Skin of body (tissue), 1 donor: ENCODE measurements at regions not wholly inside any gene's neighbourhood (a gene's known extent, or its start where the extent isn't known, plus 50 kb on each side); places are given as distances from the start of the nearest gene placed in this dataset.

Source experiments
- DNase-seq: peaks from one replicate; lab custom pipeline; 2025; lab: John Stamatoyannopoulos, UW

DNA sequence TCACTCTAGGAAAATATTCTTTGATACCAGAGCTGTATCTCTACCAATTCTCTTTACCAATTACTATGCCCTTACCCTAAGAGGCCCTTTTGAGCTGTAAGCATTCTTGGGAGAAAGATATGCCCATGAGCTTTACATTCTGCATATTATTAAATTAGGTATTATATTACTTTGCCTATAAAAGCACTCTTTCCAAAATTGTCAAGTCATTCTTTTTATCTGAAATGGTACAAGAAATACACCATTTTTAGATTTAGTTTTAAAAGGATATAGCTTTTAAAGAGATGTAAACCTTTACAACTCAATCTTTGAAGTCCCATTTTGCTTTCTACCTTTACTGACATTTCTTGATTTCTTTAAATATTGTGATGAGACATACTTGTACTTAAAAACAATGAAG, 343.5 kb downstream of the C12orf50 start:
- no peak for DNase-seq

- peak; percentile 32 for DNase-seq
These were observed 349.9 kb downstream of the C12orf50 start for GRCh38 chr12:87679251-87679650.

DNA sequence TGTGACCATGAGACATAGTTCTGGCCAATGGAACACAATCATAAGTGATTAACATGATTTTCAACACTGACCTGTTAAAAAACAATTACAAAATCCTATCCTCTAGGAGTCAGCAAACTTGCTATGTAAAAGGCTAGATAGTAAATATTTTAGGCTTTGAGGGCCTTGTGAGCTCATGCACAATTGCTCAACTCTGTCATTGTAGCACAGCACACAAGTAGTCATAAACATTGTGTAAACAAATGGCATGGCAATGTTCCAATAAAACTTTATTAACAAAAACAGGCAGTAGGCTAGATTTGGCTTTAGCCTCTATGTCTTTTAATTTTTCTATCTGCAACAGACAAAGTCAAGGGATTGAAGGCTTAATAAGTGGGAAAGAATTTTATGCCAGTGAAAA, 350.7 kb downstream of the C12orf50 start:
- no peak for DNase-seq

DNA sequence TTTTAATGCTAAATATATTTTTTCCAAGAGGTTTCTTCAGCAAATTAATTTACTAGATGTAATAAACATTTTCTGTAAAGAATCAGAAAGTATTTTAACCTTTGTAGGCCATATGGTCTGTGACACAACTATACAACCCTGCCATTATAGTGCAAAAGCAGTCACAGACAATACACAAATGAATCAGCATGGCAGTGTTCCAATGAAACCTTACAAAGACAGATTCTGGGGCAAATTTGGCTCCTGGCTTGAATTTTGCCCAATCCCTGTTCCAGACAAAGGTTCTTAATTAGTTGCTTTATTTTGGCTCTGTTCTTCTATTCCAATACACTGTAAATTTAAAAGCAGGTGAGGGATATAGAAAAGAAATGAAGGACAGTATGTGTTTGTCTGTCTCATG, 352.5 kb downstream of the C12orf50 start:
- DNase-seq = no peak

GRCh38 chr12:87671757-87672156, 357.4 kb downstream of the C12orf50 start:
- no peak for DNase-seq

DNA sequence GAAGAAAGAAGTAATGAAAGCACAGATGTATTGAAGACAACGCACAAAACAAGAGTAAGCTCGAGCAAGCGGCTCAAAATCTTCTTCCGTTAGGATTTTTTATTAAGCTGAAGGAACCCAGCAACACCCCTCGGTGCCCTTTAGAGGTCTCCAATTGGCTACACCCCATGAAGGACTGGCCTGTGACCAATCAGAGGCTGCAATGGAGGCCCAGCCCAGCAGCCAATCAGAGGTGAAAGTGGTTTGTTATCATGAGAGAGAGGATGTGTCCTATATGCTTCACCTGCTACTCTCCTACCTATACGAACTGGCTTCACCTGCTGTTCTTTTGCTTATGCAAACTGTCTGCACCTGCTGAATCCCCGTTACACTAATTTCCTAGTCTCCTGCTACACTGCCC, 358.8 kb downstream of the C12orf50 start:
- no peak for DNase-seq

DNA sequence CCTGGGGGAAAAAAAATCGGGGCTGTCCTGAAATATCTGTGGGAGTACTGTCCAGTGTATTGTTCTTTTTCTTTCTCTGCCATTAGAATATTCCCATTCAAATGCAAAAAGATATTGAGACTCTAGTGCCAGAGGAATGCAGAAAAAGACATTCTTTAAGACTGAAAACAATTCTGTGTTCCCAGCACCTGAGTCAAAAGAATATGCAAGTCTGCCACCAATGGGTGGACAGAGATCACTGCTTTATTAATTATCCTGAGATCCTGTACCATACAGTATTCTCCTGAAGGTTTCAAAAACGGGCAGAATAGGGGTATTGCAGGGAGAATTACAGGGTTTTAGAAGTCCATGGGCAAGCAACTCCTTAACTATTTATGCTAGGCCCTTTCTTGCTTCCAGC, 361.8 kb downstream of the C12orf50 start:
- no peak for DNase-seq

- DNase-seq = no peak
These were observed 367.3 kb downstream of the C12orf50 start for GRCh38 chr12:87661786-87662377.

DNA sequence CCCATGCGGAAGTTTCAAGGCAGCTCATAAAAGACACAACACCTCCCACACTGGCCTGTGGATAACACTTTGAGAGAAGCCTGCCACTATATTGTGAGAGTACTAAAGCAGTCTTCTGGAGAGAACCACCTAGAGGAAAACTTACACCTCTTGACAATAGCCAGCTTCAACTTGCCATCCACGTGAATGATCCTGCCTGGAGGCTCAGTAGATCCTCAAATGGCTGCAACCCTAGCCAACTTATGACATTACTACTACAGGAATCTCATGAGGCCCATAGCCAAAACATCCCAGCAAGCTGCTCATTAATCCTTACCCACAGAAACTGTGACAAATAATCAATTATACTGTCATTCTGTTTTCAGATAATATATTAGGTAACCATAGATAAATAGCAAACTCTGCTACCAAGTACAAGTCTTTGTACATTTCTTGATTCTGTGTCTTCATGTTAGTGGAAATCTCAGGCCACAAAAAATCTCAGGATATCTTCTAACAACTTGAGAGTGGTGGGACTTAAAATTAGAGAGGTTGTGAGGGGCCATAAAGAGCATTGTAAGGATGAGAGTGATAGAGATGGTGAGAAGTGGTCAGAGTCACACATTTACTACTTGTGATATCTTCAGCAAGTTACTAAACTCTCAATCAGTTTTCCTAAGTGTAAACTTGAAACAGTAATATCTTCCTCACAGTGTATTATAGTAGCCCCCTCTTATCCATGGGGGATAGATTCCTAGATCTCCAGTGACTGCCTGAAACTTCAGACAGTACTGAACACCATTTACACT, 368.0 kb downstream of the C12orf50 start:
- DNase-seq = no peak

DNA sequence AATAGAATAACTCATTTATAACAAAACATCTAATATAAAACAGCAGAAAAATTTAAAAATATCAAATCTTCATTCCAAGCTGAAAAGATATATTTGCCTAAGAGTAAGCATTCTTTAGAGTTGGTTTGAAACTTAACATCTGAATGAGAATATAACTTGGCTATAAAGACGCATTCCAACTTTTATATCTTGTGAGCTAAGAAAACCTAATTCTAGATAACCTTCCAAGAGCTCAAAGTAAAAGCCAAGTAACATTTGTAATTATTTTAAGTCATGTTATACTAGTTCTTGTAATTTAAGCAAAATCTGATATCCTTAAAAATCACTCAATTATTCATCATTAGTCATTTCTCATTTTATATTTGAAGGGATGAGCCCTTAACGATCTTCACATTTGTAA, 368.9 kb downstream of the C12orf50 start:
- DNase-seq = peak; percentile 17

DNA sequence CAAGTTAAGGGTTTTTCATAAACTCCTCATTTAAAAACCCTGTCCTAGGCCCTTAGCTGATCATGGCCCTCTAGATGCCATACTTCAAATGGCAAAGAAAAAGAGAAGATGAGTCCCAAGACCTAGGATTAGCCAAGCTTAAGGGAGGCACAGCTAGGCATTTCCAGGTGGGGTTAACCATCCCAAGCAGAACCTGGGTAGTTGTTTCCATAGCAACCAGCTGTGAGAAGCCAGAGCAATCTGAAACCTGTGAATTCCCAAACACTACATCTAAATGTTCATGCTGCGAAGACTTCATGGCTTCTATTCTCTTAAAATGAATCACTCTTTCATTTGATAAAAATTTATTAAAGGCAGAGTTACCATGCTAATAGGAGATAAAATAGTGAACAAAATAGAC, 372.9 kb downstream of the C12orf50 start:
- no peak for DNase-seq

DNA sequence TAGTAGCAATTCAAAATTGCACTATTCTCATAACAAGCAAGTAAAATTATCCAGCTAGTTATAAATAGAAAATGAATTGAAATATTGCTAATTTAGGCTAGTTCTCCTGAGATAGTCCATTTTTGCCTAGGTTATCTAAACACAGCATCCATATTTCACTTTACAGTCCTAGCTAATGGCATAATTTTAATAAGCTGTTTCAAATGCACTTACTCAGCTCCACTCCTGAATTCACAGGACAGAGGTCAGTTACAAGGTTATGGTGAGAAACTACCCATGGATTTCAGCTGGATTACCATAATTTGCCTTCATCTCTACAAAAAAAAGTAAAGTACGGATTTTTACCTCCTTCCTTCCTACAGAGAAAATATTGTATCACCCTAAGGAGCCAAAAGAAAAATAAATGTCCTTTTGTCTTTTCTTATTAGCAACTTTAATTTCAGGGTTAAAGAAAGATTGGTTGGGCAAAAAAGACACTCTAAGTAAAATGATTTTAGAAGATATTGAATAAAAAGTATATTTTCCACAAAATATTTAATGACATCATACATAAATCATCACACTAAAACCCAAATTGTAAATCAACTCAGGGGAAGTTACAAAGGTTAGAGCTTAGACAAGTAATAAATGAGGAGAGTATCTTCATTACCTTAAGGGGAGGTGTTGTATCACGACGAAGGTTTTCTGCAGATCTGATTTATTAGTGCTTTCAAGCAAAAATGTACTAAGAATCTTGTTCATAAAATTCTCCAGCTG, 377.4 kb downstream of the C12orf50 start:
- no peak for DNase-seq

GRCh38 chr12:87642245-87642644, 387.0 kb downstream of the C12orf50 start:
- DNase-seq = no peak

DNA sequence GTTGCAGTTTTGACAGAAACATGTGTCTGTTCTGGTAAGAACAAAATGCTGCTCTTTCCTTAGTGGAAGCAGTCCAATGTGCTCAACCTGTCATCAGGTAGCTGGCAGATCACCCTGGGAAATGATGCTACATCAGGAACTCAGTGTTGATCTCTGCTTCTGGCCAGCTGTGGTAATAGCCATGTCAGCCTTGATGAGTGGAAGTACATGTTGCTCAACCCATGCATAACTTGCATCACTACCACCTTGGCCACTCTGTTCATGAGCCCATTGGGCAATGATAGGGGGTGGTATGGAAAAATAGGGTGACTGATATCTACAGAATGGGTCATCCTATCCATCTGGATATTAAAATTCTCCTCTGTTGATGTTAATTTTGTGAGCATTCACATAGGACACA, 411.0 kb downstream of the C12orf50 start:
- DNase-seq = no peak

DNA sequence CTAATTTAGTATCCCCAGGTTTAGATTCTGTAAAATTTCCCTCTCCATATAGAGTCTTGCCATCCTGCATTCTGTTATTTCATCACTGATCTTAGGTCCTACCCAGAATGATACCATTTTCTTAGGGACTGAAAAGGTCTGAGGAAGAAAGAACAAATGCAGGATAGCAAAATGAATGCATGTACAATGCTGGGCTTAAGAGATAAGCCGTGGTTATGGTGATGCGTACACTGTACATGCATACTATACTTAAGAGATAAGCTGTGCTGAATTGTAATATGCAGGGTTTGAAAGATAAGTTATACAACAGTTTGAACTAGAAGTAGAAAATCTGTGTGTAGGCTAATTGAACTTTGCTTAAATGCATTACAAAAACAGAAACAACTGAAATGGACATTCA, 416.2 kb downstream of the C12orf50 start:
- DNase-seq = no peak

DNA sequence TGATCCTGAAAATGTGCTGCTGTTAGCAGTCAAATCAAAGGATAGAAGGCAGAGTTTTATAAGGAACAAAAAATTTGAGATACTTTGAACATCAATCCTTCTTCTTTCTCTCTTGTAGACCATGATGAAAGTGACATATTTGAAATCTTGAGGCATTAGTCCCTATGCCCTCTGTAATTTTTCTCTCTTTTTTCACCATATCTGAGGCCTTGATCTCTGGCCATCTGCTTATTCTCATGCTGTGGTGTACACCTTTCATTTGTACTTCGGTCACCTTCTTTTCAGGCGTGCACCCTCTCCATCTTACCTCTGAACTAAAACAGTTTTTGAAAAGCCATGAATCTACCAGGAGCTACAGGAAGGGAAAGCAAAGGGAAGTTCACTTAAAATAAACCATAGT, 420.9 kb downstream of the C12orf50 start:
- no peak for DNase-seq

DNA sequence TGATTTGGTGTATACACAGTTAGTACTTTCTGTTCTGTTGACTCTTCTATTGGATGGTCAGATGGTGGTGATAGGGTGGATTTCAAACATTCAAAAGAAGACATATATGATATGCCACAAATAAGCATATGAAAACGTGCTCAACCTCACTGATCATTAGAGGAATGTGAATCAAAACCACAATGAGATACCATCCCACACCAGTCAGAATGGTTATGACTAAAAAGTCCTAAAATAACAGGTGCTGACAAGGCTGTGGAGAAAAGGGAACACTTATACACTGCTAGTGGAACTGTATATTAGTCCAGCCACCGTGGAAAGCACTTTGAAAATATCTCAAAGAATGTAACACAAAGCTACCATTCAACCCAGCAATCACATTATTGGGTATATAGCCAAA, 425.5 kb downstream of the C12orf50 start:
- DNase-seq = no peak

- no peak for DNase-seq
These were observed 429.7 kb downstream of the C12orf50 start for GRCh38 chr12:87599459-87599858.

- no peak for DNase-seq
These were observed 432.1 kb downstream of the C12orf50 start for GRCh38 chr12:87597114-87597513.

DNA sequence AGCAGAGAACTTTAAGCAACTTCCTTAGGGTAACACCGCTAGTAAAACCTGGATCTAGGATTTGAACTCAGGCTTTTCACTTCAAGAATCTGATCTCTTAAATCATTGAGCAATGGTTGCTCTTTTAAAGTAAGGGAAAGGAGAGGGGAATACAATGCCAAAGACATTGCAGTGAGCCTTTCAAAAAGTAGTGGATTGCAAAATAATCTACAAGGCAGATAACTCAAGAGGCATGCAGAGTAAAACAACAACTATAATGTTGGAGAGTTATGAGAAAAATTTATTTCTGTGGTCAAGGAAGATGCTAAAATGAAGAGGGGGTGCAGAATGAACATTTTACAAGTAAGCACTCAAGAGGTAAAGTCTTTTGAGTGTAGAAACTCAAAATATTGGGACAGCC, 432.6 kb downstream of the C12orf50 start:
- DNase-seq = no peak

- DNase-seq = no peak
These were observed 433.1 kb downstream of the C12orf50 start for GRCh38 chr12:87596134-87596533.

- no peak for DNase-seq
These were observed 443.2 kb downstream of the C12orf50 start for GRCh38 chr12:87585882-87586557.
